Neural cell (in vitro differentiated cells): ENCODE measurements at regions not wholly inside any gene's neighbourhood (a gene's known extent, or its start where the extent isn't known, plus 50 kb on each side); places are given as distances from the start of the nearest gene placed in this dataset.
"Not testable (repeated sequence)": the region's sequence is repeated elsewhere in the genome, so short reads cannot be mapped to it uniquely, and the experiment has no call there.

Experiments
- CTCF ChIP-seq: fragments of 450-650 bp; IDR thresholded peaks from 2 replicates; pipeline ENCODE4 v1.5.1; 2014; ENCODE audit warnings: antibody characterized with exemption, mild to moderate bottlenecking, moderate library complexity; ENCODE audit not compliant: poor library complexity, severe bottlenecking
- EP300 ChIP-seq: fragments of 450-650 bp; conservative IDR thresholded peaks from 2 replicates; pipeline ENCODE4 v1.6.1; 2014; ENCODE audit warnings: antibody characterized with exemption, mild to moderate bottlenecking, moderate library complexity; ENCODE audit not compliant: poor library complexity, severe bottlenecking
- EZH2 ChIP-seq: fragments of 200-600, 300-800 bp; shearing (Covaris generic), sonication (generic); IDR thresholded peaks from 2 replicates; pipeline ENCODE4 v1.6.1; 2014; ENCODE audit warnings: antibody characterized with exemption, low read length, borderline replicate concordance, mild to moderate bottlenecking; ENCODE audit not compliant: insufficient read depth, poor library complexity, severe bottlenecking
- POLR2AphosphoS5 ChIP-seq: IDR thresholded peaks from 2 replicates; pipeline ENCODE4 v1.6.1; 2012
- REST ChIP-seq: IDR thresholded peaks from 2 replicates; pipeline ENCODE4 v1.6.1; 2012; ENCODE audit warnings: borderline replicate concordance

- TF ChIP-seq EP300, EZH2, POLR2AphosphoS5, REST: not testable (repeated sequence)
- TF ChIP-seq CTCF, result peak; percentile 30
Measured at GRCh38 chr1:83468336-83468735, 530.6 kb downstream of the TTLL7 start.
